HEK293 (cell line): ENCODE measurements at regions not wholly inside any gene's neighbourhood (a gene's known extent, or its start where the extent isn't known, plus 50 kb on each side); places are given as distances from the start of the nearest gene placed in this dataset.
"Not testable (repeated sequence)": the region's sequence is repeated elsewhere in the genome, so short reads cannot be mapped to it uniquely, and the experiment has no call there.

Experiments
- TF ChIP-seq, protein P1 (sequence below): fragments of 450-650 bp; formaldehyde crosslinking; IDR thresholded peaks from 2 replicates; pipeline ENCODE4 v1.5.1; 2016; ENCODE audit warnings: missing biosample characterization, missing genetic modification characterization
- TF ChIP-seq, protein P2 (sequence below): sonication (generic); formaldehyde crosslinking; IDR thresholded peaks from 2 replicates; pipeline ENCODE4 v1.8.1; 2022; ENCODE audit warnings: mild to moderate bottlenecking, moderate library complexity, missing genetic modification reagents

DNA sequence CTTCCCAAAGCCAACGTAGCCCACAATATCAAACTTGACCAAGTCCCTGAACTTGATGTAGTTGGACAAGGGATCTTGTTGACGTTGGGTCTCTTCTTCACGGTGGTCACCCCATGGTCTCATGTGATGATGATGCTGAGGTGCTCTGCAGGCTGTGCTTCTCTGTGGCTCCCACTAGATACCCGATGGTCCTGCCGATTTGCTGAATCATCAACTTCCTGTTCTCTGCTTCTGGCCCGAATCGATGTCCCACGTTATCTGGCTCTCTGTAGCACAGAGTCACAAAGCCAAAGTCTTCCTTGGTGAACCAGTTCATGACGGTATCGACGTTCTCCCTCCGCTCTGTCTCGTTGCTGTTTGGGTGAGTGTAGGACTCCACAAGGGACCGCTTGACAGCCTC lies 201.0 kb downstream of the ADRA2C start:
- TF ChIP-seq, protein P1, sequence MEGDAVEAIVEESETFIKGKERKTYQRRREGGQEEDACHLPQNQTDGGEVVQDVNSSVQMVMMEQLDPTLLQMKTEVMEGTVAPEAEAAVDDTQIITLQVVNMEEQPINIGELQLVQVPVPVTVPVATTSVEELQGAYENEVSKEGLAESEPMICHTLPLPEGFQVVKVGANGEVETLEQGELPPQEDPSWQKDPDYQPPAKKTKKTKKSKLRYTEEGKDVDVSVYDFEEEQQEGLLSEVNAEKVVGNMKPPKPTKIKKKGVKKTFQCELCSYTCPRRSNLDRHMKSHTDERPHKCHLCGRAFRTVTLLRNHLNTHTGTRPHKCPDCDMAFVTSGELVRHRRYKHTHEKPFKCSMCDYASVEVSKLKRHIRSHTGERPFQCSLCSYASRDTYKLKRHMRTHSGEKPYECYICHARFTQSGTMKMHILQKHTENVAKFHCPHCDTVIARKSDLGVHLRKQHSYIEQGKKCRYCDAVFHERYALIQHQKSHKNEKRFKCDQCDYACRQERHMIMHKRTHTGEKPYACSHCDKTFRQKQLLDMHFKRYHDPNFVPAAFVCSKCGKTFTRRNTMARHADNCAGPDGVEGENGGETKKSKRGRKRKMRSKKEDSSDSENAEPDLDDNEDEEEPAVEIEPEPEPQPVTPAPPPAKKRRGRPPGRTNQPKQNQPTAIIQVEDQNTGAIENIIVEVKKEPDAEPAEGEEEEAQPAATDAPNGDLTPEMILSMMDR (tag by site-specific recombination), result not testable (repeated sequence)
- TF ChIP-seq, protein P2, sequence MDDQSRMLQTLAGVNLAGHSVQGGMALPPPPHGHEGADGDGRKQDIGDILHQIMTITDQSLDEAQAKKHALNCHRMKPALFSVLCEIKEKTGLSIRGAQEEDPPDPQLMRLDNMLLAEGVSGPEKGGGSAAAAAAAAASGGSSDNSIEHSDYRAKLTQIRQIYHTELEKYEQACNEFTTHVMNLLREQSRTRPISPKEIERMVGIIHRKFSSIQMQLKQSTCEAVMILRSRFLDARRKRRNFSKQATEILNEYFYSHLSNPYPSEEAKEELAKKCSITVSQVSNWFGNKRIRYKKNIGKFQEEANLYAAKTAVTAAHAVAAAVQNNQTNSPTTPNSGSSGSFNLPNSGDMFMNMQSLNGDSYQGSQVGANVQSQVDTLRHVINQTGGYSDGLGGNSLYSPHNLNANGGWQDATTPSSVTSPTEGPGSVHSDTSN, result not testable (repeated sequence)
